SJCRH30 (cell line): ENCODE measurements at regions not wholly inside any gene's neighbourhood (a gene's known extent, or its start where the extent isn't known, plus 50 kb on each side); places are given as distances from the start of the nearest gene placed in this dataset.
"Not testable (repeated sequence)": the region's sequence is repeated elsewhere in the genome, so short reads cannot be mapped to it uniquely, and the experiment has no call there.

Source experiments
- DNase-seq, 2 experiments: peaks; one replicate each; pipeline ENCODE4 v3.0.0-alpha.2; 2015 to 2020
- H3K27ac ChIP-seq: fragments of 250-450 bp; sonication (Bioruptor Pico); 2 replicates; pipeline ENCODE4 v1.5.1; 2020; ENCODE audit warnings: mild to moderate bottlenecking, moderate library complexity
- H3K27me3 ChIP-seq: fragments of 250-450 bp; sonication (Bioruptor Pico); 2 replicates; pipeline ENCODE4 v1.5.1; 2020; ENCODE audit warnings: mild to moderate bottlenecking, moderate library complexity
- H3K36me3 ChIP-seq: fragments of 250-450 bp; sonication (Bioruptor Pico); 2 replicates; pipeline ENCODE4 v1.5.1; 2020; ENCODE audit warnings: mild to moderate bottlenecking, moderate library complexity
- H3K4me1 ChIP-seq: fragments of 250-450 bp; sonication (Bioruptor Pico); 2 replicates; pipeline ENCODE4 v1.5.1; 2020; ENCODE audit warnings: mild to moderate bottlenecking, moderate library complexity
- H3K4me3 ChIP-seq: fragments of 250-450 bp; sonication (Bioruptor Pico); 2 replicates; pipeline ENCODE4 v1.5.1; 2020; ENCODE audit warnings: mild to moderate bottlenecking, moderate library complexity
- H3K9me3 ChIP-seq: fragments of 250-450 bp; sonication (Bioruptor Pico); replicated peaks from 2 replicates; pipeline ENCODE4 v1.5.1; 2020; ENCODE audit warnings: mild to moderate bottlenecking, moderate library complexity

- H3K4me3 ChIP-seq: no peak overlapping the region
- H3K9me3 ChIP-seq: peaks cover 5% of the 10 kb centered on the region; the same call in 1 of the 2 replicates
- H3K27ac ChIP-seq: no peak overlapping the region
- H3K36me3 ChIP-seq: no peaks in the 10 kb centered on the region
- no peak for DNase-seq
- H3K27me3 ChIP-seq: peaks cover 3% of the 10 kb centered on the region
- no peaks in the 10 kb centered on the region for H3K4me1 ChIP-seq
Observed at GRCh38 chr17:22654447-22654846, 962.1 kb downstream of the KCNJ18 start.

GRCh38 chr17:22669721-22670120, 977.4 kb downstream of the KCNJ18 start:
- Histone ChIP-seq H3K4me3 (no peak overlapping the region), H3K9me3 (no peaks in the 10 kb centered on the region; the same call in 1 of the 2 replicates), H3K4me1 (no peaks in the 10 kb centered on the region), H3K27me3 (peaks cover 5% of the 10 kb centered on the region; the same call in 1 of the 2 replicates), H3K36me3 (no peaks in the 10 kb centered on the region), H3K27ac (no peak overlapping the region)
- no peak for DNase-seq

GRCh38 chr17:22671110-22671509, 978.8 kb downstream of the KCNJ18 start:
- H3K36me3 ChIP-seq: no peaks in the 10 kb centered on the region
- no peak overlapping the region for H3K4me3 ChIP-seq
- DNase-seq: no peak
- no peaks in the 10 kb centered on the region for H3K4me1 ChIP-seq
- H3K27ac ChIP-seq: no peak overlapping the region
- no peaks in the 10 kb centered on the region; the same call in 1 of the 2 replicates for H3K9me3 ChIP-seq
- H3K27me3 ChIP-seq: peaks cover 9% of the 10 kb centered on the region; the same call in 1 of the 2 replicates

- DNase-seq: no peak
- H3K27ac ChIP-seq: no peak overlapping the region
- H3K9me3 ChIP-seq: no peaks in the 10 kb centered on the region
- no peaks in the 10 kb centered on the region for H3K36me3 ChIP-seq
- H3K4me3 ChIP-seq: no peak overlapping the region
- no peaks in the 10 kb centered on the region for H3K4me1 ChIP-seq
- H3K27me3 ChIP-seq: peaks cover 16% of the 10 kb centered on the region; the same call in 1 of the 2 replicates
Observed at GRCh38 chr17:22692066-22692805, 999.9 kb downstream of the KCNJ18 start.

GRCh38 chr17:22692806-22693171, 1000.5 kb downstream of the KCNJ18 start:
- no peaks in the 10 kb centered on the region for H3K9me3 ChIP-seq
- H3K4me3 ChIP-seq: no peak overlapping the region
- no peaks in the 10 kb centered on the region for H3K4me1 ChIP-seq
- H3K27ac ChIP-seq: no peak overlapping the region
- H3K27me3 ChIP-seq: peaks cover 16% of the 10 kb centered on the region; the same call in 1 of the 2 replicates
- no peaks in the 10 kb centered on the region for H3K36me3 ChIP-seq
- DNase-seq: no peak

- peak in 1 of 2 experiments; percentile 27 for DNase-seq
- Histone ChIP-seq H3K36me3 (no peaks in the 10 kb centered on the region), H3K4me1 (no peaks in the 10 kb centered on the region)
Observed at GRCh38 chr17:22694362-22695227, 1002.3 kb downstream of the KCNJ18 start.

GRCh38 chr17:22695228-22695619, 1002.9 kb downstream of the KCNJ18 start:
- Histone ChIP-seq H3K36me3 (no peaks in the 10 kb centered on the region), H3K4me3 (no peak overlapping the region), H3K4me1 (no peaks in the 10 kb centered on the region), H3K27me3 (peaks cover 16% of the 10 kb centered on the region; the same call in 1 of the 2 replicates), H3K9me3 (0 out of 2 replicates have a peak, but pooled peaks cover 2% of the 10 kb centered on the region), H3K27ac (no peak overlapping the region)
- DNase-seq: peak; percentile 52 to 63

More at GRCh38 chr17:22694362-22695227, 1002.3 kb downstream of the KCNJ18 start:
- Histone ChIP-seq H3K27me3 (peaks cover 16% of the 10 kb centered on the region; the same call in 1 of the 2 replicates), H3K9me3 (0 out of 2 replicates have a peak, but pooled peaks cover 2% of the 10 kb centered on the region), H3K4me3 (no peak overlapping the region), H3K27ac (no peak overlapping the region)

- no peaks in the 10 kb centered on the region for H3K36me3 ChIP-seq
- no peak overlapping the region for H3K4me3 ChIP-seq
- peaks cover 10% of the 10 kb centered on the region for H3K27me3 ChIP-seq
- no peak overlapping the region for H3K27ac ChIP-seq
- no peaks in the 10 kb centered on the region for H3K4me1 ChIP-seq
- peak in 1 of 2 experiments; percentile 61 for DNase-seq
- 0 out of 2 replicates have a peak, but pooled peaks cover 2% of the 10 kb centered on the region for H3K9me3 ChIP-seq
Observed at GRCh38 chr17:22703204-22703603, 1010.9 kb downstream of the KCNJ18 start.

GRCh38 chr17:22703786-22704441, 1011.6 kb downstream of the KCNJ18 start:
- H3K27me3 ChIP-seq: peaks cover 10% of the 10 kb centered on the region
- H3K27ac ChIP-seq: no peak overlapping the region
- no peak for DNase-seq
- H3K9me3 ChIP-seq: no peaks in the 10 kb centered on the region
- H3K36me3 ChIP-seq: no peaks in the 10 kb centered on the region
- H3K4me1 ChIP-seq: no peaks in the 10 kb centered on the region
- no peak overlapping the region for H3K4me3 ChIP-seq

- Histone ChIP-seq H3K36me3 (no peaks in the 10 kb centered on the region), H3K4me1 (no peaks in the 10 kb centered on the region), H3K27ac (no peak overlapping the region), H3K27me3 (peaks cover 10% of the 10 kb centered on the region), H3K9me3 (no peaks in the 10 kb centered on the region), H3K4me3 (no peak overlapping the region)
- no peak for DNase-seq
Observed at GRCh38 chr17:22704674-22705073, 1012.4 kb downstream of the KCNJ18 start.

- H3K36me3 ChIP-seq: no peaks in the 10 kb centered on the region
- H3K9me3 ChIP-seq: no peaks in the 10 kb centered on the region
- no peaks in the 10 kb centered on the region for H3K4me1 ChIP-seq
- peaks cover 13% of the 10 kb centered on the region for H3K27me3 ChIP-seq
- H3K4me3 ChIP-seq: no peak overlapping the region
- no peak for DNase-seq
- H3K27ac ChIP-seq: no peak overlapping the region
Observed at GRCh38 chr17:22707626-22708025, 1015.3 kb downstream of the KCNJ18 start.

- Histone ChIP-seq H3K36me3 (no peaks in the 10 kb centered on the region), H3K4me3 (no peak overlapping the region), H3K27me3 (peaks cover under 1% of the 10 kb centered on the region; the same call in 1 of the 2 replicates), H3K9me3 (no peaks in the 10 kb centered on the region; the same call in 1 of the 2 replicates), H3K4me1 (no peaks in the 10 kb centered on the region), H3K27ac (no peak overlapping the region)
- no peak for DNase-seq
Observed at GRCh38 chr17:22717211-22717610, 1024.9 kb downstream of the KCNJ18 start.

- Histone ChIP-seq H3K4me1 (no peaks in the 10 kb centered on the region), H3K36me3 (no peaks in the 10 kb centered on the region), H3K4me3 (no peak overlapping the region), H3K27me3 (no peaks in the 10 kb centered on the region; the same call in 1 of the 2 replicates), H3K27ac (no peak overlapping the region), H3K9me3 (peaks cover 1% of the 10 kb centered on the region)
- no peak for DNase-seq
Observed at GRCh38 chr17:22718689-22719088, 1026.4 kb downstream of the KCNJ18 start.

GRCh38 chr17:22741066-22741465, 1048.7 kb downstream of the KCNJ18 start:
- not testable (repeated sequence) for H3K27me3 ChIP-seq, H3K4me3 ChIP-seq, H3K4me1 ChIP-seq, H3K27ac ChIP-seq, H3K36me3 ChIP-seq, DNase-seq
- peaks cover 17% of the 10 kb centered on the region for H3K9me3 ChIP-seq
